Endothelial cell of umbilical vein (primary cell): ENCODE measurements at regions not wholly inside any gene's neighbourhood (a gene's known extent, or its start where the extent isn't known, plus 50 kb on each side); places are given as distances from the start of the nearest gene placed in this dataset.

Experiments
- EZH2 ChIP-seq: IDR thresholded peaks from 2 replicates; pipeline ENCODE4 v1.6.1; 2012; ENCODE audit warnings: borderline replicate concordance, low read depth, mild to moderate bottlenecking, moderate library complexity, low read length, inconsistent platforms; ENCODE audit not compliant: severe bottlenecking
- JUN ChIP-seq: IDR thresholded peaks from 2 replicates; pipeline ENCODE4 v1.6.1; 2011; ENCODE audit warnings: borderline replicate concordance, low read depth; ENCODE audit not compliant: insufficient read length, insufficient read depth
- MYC ChIP-seq: IDR thresholded peaks from one replicate; pipeline ENCODE4 v1.6.1; 2011; ENCODE audit warnings: mild to moderate bottlenecking, low read depth, low read length
- POLR2A ChIP-seq: IDR thresholded peaks from 2 replicates; pipeline ENCODE4 v1.6.1; 2012; ENCODE audit warnings: low read depth, mild to moderate bottlenecking, control low read depth, low read length
- POLR2AphosphoS5 ChIP-seq: IDR thresholded peaks from 2 replicates; pipeline ENCODE4 v1.6.1; 2012; ENCODE audit warnings: low read depth, mild to moderate bottlenecking, control low read depth, low read length, moderate library complexity; ENCODE audit not compliant: insufficient read depth
- TF ChIP-seq, protein P1 (sequence below), 2 donors: IDR thresholded peaks; 1 replicate in 1 of 2; 2 replicates in 1 of 2; pipeline ENCODE4 v1.5.1; 2011; ENCODE audit warnings: low read length in 2 of 2, mild to moderate bottlenecking in 2 of 2, moderate library complexity in 2 of 2, control low read depth in 1 of 2, inconsistent platforms in 1 of 2, low read depth in 1 of 2; ENCODE audit not compliant: insufficient read depth in 1 of 2; ENCODE audit errors: extremely low read depth in 1 of 2
- TF ChIP-seq, protein P2 (sequence below): IDR thresholded peaks from 2 replicates; pipeline ENCODE4 v1.6.1; 2011; ENCODE audit not compliant: insufficient read depth, insufficient read length

DNA sequence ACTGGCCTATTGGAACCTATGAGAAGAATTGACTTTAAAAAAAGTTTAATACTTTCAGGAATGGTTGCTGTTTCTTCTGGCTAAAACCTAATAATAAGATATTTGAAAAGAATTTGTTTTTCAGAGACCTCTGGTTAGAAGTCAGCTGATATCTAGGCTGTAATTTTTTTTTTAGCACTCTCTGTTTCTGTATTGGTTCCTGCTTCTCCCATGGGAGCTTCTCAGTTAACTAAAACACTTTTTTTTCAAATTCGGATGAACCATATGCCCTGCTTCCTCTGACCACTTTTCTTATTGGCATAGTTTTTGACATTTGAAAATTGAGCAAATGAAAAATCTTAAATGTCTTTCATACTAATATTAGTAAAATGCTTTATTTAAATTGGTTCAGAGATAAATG, 163.5 kb upstream of the SLC10A2 start:
- TF ChIP-seq, protein P1, sequence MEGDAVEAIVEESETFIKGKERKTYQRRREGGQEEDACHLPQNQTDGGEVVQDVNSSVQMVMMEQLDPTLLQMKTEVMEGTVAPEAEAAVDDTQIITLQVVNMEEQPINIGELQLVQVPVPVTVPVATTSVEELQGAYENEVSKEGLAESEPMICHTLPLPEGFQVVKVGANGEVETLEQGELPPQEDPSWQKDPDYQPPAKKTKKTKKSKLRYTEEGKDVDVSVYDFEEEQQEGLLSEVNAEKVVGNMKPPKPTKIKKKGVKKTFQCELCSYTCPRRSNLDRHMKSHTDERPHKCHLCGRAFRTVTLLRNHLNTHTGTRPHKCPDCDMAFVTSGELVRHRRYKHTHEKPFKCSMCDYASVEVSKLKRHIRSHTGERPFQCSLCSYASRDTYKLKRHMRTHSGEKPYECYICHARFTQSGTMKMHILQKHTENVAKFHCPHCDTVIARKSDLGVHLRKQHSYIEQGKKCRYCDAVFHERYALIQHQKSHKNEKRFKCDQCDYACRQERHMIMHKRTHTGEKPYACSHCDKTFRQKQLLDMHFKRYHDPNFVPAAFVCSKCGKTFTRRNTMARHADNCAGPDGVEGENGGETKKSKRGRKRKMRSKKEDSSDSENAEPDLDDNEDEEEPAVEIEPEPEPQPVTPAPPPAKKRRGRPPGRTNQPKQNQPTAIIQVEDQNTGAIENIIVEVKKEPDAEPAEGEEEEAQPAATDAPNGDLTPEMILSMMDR (IDR thresholded peaks at IDR 0.05; ENCODE audit: extremely low read depth in 1 of 2, insufficient read depth in 1 of 2, low read depth in 1 of 2, low read length in 2 of 2) = no peak
- no peak for TF ChIP-seq EZH2
- TF ChIP-seq POLR2A = no peak
- TF ChIP-seq, protein P2, sequence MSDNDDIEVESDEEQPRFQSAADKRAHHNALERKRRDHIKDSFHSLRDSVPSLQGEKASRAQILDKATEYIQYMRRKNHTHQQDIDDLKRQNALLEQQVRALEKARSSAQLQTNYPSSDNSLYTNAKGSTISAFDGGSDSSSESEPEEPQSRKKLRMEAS = no peak
- TF ChIP-seq MYC = no peak
- TF ChIP-seq JUN = no peak
- no peak for TF ChIP-seq POLR2AphosphoS5
